DND-41 (cell line): ENCODE measurements at regions not wholly inside any gene's neighbourhood (a gene's known extent, or its start where the extent isn't known, plus 50 kb on each side); places are given as distances from the start of the nearest gene placed in this dataset.

Experiments
- ATAC-seq: fragments of 200-7000 bp; cut with Tn5 transposase; 3 replicates; pipeline ENCODE4 v1.9.1; 2021; ENCODE audit warnings: low read depth; ENCODE audit not compliant: insufficient read depth
- DNase-seq: peaks from one replicate; pipeline ENCODE4 v3.0.0-alpha.2; 2020
- H2AFZ ChIP-seq: 2 replicates; pipeline ENCODE4 v1.6.0; 2012; ENCODE audit warnings: low read depth, low read length
- H3K27ac ChIP-seq: 2 replicates; pipeline ENCODE4 v1.5.1; 2012; ENCODE audit warnings: low read length, inconsistent platforms
- H3K27me3 ChIP-seq: fragments of 200-600 bp; sonication (generic); 2 replicates; pipeline ENCODE4 v1.6.0; 2012; ENCODE audit warnings: low read length, mild to moderate bottlenecking, inconsistent platforms; ENCODE audit not compliant: insufficient read depth, poor library complexity
- H3K36me3 ChIP-seq: 2 replicates; pipeline ENCODE4 v1.5.1; 2012; ENCODE audit warnings: low read length, inconsistent platforms; ENCODE audit not compliant: insufficient read depth
- H3K4me1 ChIP-seq: 2 replicates; pipeline ENCODE4 v1.5.1; 2012; ENCODE audit warnings: mild to moderate bottlenecking, low read length; ENCODE audit not compliant: insufficient read depth
- H3K4me2 ChIP-seq: 2 replicates; pipeline ENCODE4 v1.6.0; 2012; ENCODE audit warnings: mild to moderate bottlenecking, moderate library complexity, low read length, inconsistent platforms; ENCODE audit not compliant: insufficient read depth
- H3K4me3 ChIP-seq, 2 experiments: fragments of 200-600 bp in 1 of 2; shearing (Covaris generic) in 1 of 2; 2 replicates each; pipeline ENCODE4 v1.5.1; 2012 to 2016; ENCODE audit warnings: inconsistent platforms in 2 of 2, low read length in 2 of 2, mild to moderate bottlenecking in 2 of 2, low read depth in 1 of 2, moderate library complexity in 1 of 2
- H3K79me2 ChIP-seq: 2 replicates; pipeline ENCODE4 v1.6.0; 2012; ENCODE audit warnings: low read length, inconsistent platforms; ENCODE audit not compliant: insufficient read depth
- H3K9ac ChIP-seq: 2 replicates; pipeline ENCODE4 v1.6.0; 2012; ENCODE audit warnings: low read depth, mild to moderate bottlenecking, inconsistent platforms, low read length, moderate library complexity
- H3K9me3 ChIP-seq: 2 replicates; pipeline ENCODE4 v1.5.1; 2012; ENCODE audit warnings: low read length, moderate library complexity, mild to moderate bottlenecking, inconsistent platforms; ENCODE audit not compliant: insufficient read depth, severe bottlenecking
- H4K20me1 ChIP-seq: 2 replicates; pipeline ENCODE4 v1.6.0; 2012; ENCODE audit warnings: low read length; ENCODE audit not compliant: insufficient read depth
- EZH2 ChIP-seq: IDR thresholded peaks from 3 replicates; pipeline ENCODE4 v1.6.1; 2012; ENCODE audit warnings: borderline replicate concordance, low read depth, mild to moderate bottlenecking, moderate library complexity, low read length, inconsistent platforms; ENCODE audit not compliant: severe bottlenecking
- TF ChIP-seq, protein P1 (sequence below): IDR thresholded peaks from 2 replicates; pipeline ENCODE4 v1.5.1; 2012; ENCODE audit warnings: borderline replicate concordance, low read length, moderate library complexity, mild to moderate bottlenecking; ENCODE audit not compliant: poor library complexity, severe bottlenecking; ENCODE audit errors: extremely low read depth

DNA sequence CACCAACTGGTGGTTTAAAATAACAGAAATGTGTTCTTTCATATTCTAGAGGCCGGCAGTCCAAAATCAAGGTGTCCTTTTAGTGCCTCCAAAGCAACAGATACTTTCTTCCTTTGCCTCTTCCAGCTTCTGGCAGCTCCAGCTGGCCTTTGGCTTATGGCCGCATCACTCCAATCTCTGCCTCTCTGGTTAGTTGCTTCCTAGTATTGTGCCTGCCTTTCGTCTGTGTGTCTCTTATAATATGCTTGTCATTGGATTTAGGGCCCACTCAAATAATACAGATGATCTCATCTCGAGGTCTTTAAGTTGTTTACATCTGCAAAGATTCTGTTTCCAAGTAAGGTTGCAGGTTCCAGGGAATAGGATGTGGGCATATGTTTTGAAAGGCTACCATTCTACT is 855.2 kb upstream of the ID2 start:
- Histone ChIP-seq H2AFZ (no peak overlapping the region), H3K9me3 (no peaks in the 10 kb centered on the region), H3K36me3 (no peaks in the 10 kb centered on the region), H3K4me3 (no peak overlapping the region), H3K27me3 (no peaks in the 10 kb centered on the region), H3K4me1 (no peaks in the 10 kb centered on the region), H4K20me1 (no peaks in the 10 kb centered on the region), H3K9ac (no peak overlapping the region), H3K79me2 (no peaks in the 10 kb centered on the region), H3K27ac (no peak overlapping the region), H3K4me2 (no peak overlapping the region)
- DNase-seq (no peak), ATAC-seq (peak; percentile 27; the same call in 1 of the 3 replicates)
- TF ChIP-seq, protein P1, sequence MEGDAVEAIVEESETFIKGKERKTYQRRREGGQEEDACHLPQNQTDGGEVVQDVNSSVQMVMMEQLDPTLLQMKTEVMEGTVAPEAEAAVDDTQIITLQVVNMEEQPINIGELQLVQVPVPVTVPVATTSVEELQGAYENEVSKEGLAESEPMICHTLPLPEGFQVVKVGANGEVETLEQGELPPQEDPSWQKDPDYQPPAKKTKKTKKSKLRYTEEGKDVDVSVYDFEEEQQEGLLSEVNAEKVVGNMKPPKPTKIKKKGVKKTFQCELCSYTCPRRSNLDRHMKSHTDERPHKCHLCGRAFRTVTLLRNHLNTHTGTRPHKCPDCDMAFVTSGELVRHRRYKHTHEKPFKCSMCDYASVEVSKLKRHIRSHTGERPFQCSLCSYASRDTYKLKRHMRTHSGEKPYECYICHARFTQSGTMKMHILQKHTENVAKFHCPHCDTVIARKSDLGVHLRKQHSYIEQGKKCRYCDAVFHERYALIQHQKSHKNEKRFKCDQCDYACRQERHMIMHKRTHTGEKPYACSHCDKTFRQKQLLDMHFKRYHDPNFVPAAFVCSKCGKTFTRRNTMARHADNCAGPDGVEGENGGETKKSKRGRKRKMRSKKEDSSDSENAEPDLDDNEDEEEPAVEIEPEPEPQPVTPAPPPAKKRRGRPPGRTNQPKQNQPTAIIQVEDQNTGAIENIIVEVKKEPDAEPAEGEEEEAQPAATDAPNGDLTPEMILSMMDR: no peak
- TF ChIP-seq EZH2: no peak

DNA sequence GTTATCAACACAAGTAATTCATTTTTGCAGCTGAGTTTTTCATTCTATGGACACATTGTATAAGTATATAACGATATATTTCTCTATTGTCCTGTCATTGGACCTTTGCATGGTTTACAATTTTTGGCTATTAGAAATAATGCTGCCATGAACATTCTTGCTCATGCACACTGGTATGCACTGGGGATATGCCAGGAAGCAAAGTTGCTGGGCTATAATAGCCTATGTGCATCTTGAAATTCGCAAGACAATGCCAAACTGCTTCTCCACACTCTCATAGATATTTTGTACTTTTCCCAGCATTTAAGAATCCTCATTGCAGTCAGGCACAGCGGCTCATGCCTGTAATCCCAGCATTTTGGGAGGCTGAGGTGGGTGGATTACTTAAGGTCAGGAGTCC is 852.6 kb upstream of the ID2 start:
- TF ChIP-seq, protein P1: no peak
- TF ChIP-seq EZH2: no peak
- Histone ChIP-seq H3K4me3 (no peak overlapping the region), H3K9ac (no peak overlapping the region), H3K36me3 (no peaks in the 10 kb centered on the region), H2AFZ (no peak overlapping the region), H4K20me1 (no peaks in the 10 kb centered on the region), H3K79me2 (no peaks in the 10 kb centered on the region), H3K27me3 (no peaks in the 10 kb centered on the region), H3K9me3 (no peaks in the 10 kb centered on the region), H3K4me1 (no peaks in the 10 kb centered on the region), H3K27ac (no peak overlapping the region), H3K4me2 (no peak overlapping the region)
- DNase-seq (no peak), ATAC-seq (no peak)

DNA sequence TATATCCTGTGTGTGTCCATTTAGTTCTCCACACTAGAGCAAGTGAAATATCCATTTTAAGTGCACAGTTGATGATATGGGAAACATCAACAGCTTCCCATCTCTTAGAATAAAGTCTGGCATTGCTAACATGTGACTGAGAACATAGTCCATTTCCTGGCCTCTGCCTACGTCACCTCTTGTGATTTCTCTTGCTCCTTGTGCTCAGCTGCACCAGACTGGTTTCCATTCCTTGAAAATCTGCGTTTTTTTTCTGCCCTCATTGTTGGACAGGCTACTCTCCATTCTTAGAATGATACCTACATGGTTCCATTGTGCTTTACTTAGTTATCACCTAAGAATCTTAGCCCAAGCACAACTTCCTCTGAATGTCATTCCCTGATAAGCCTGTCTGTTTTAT is 851.2 kb upstream of the ID2 start:
- no peak for TF ChIP-seq EZH2
- TF ChIP-seq, protein P1: no peak
- no peaks in the 10 kb centered on the region for H3K36me3 ChIP-seq
- H3K9me3 ChIP-seq: no peaks in the 10 kb centered on the region
- no peaks in the 10 kb centered on the region for H3K27me3 ChIP-seq
- no peaks in the 10 kb centered on the region for H4K20me1 ChIP-seq
- no peaks in the 10 kb centered on the region for H3K4me1 ChIP-seq
- no peak overlapping the region for H3K9ac ChIP-seq
- ATAC-seq (no peak), DNase-seq (no peak)
- no peak overlapping the region for H3K4me3 ChIP-seq
- no peak overlapping the region for H3K4me2 ChIP-seq
- H2AFZ ChIP-seq: no peak overlapping the region
- no peaks in the 10 kb centered on the region for H3K79me2 ChIP-seq
- no peak overlapping the region for H3K27ac ChIP-seq

DNA sequence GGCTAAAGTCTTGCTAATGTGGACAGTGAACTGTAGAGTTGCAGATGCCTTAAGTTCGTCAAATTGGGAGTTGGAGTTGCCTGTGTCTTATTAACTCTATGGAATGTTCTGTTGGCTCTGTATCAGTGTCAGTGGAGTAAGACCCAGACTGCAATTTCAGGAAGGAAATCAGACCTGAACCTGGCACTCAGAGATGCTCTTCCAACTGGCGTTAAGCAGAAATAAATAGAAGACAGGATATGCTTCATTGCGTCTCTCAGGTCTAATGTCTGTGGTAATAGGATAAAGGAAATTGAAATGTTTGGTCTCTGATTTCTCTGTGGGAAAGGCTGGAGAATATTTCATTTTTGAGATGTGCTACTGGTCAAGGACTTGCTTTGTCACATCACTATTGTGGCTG is 846.7 kb upstream of the ID2 start:
- no peaks in the 10 kb centered on the region for H3K36me3 ChIP-seq
- no peaks in the 10 kb centered on the region for H3K9me3 ChIP-seq
- H3K27ac ChIP-seq: no peak overlapping the region
- H4K20me1 ChIP-seq: no peaks in the 10 kb centered on the region
- no peaks in the 10 kb centered on the region for H3K27me3 ChIP-seq
- H3K4me1 ChIP-seq: no peaks in the 10 kb centered on the region
- no peak overlapping the region for H2AFZ ChIP-seq
- no peak for TF ChIP-seq EZH2
- TF ChIP-seq, protein P1: no peak
- ATAC-seq (no peak), DNase-seq (no peak)
- no peak overlapping the region for H3K4me3 ChIP-seq
- H3K79me2 ChIP-seq: no peaks in the 10 kb centered on the region
- no peak overlapping the region for H3K9ac ChIP-seq
- no peak overlapping the region for H3K4me2 ChIP-seq
